OCI-LY7 (cell line): ENCODE measurements at regions not wholly inside any gene's neighbourhood (a gene's known extent, or its start where the extent isn't known, plus 50 kb on each side); places are given as distances from the start of the nearest gene placed in this dataset.

Experiments used
- EZH2phosphoT487 ChIP-seq: fragments of 200-600 bp; sonication (generic); IDR thresholded peaks from 2 replicates; pipeline ENCODE4 v1.6.1; 2018; ENCODE audit warnings: low read depth, borderline replicate concordance, mild to moderate bottlenecking, mixed run types, antibody characterized with exemption, low read length, moderate library complexity, mixed read lengths
- TF ChIP-seq, protein P1 (sequence below): fragments of 200-600 bp; sonication (generic); conservative IDR thresholded peaks from 2 replicates; pipeline ENCODE4 v1.5.1; 2014; ENCODE audit warnings: mild to moderate bottlenecking, antibody characterized with exemption, low read length, moderate library complexity, mixed read lengths

GRCh38 chr15:35888815-35889214 is 342.9 kb upstream of the DPH6 start:
- TF ChIP-seq, protein P1, sequence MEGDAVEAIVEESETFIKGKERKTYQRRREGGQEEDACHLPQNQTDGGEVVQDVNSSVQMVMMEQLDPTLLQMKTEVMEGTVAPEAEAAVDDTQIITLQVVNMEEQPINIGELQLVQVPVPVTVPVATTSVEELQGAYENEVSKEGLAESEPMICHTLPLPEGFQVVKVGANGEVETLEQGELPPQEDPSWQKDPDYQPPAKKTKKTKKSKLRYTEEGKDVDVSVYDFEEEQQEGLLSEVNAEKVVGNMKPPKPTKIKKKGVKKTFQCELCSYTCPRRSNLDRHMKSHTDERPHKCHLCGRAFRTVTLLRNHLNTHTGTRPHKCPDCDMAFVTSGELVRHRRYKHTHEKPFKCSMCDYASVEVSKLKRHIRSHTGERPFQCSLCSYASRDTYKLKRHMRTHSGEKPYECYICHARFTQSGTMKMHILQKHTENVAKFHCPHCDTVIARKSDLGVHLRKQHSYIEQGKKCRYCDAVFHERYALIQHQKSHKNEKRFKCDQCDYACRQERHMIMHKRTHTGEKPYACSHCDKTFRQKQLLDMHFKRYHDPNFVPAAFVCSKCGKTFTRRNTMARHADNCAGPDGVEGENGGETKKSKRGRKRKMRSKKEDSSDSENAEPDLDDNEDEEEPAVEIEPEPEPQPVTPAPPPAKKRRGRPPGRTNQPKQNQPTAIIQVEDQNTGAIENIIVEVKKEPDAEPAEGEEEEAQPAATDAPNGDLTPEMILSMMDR, result no peak
- no peak for TF ChIP-seq EZH2phosphoT487
